ENCODE measurements at regions not wholly inside any gene's neighbourhood (a gene's known extent, or its start where the extent isn't known, plus 50 kb on each side); places are given as distances from the start of the nearest gene placed in this dataset.

- no peak for DNase-seq
These were observed 58.9 kb downstream of the NUDT11 start for GRCh38 chrX:51437521-51437920.

- DNase-seq, result no peak
These were observed 61.3 kb downstream of the NUDT11 start for GRCh38 chrX:51435101-51435500.

GRCh38 chrX:51421972-51422597 lies 74.3 kb downstream of the NUDT11 start:
- DNase-seq, result no peak

- no peak for DNase-seq
These were observed 75.8 kb downstream of the NUDT11 start for GRCh38 chrX:51420610-51421009.

- no peak for DNase-seq
These were observed 75.8 kb downstream of the NUDT10 start for GRCh38 chrX:51408462-51408861.

GRCh38 chrX:51407520-51408409 lies 75.1 kb downstream of the NUDT10 start:
- DNase-seq, result no peak

- no peak for DNase-seq
These were observed 74.3 kb downstream of the NUDT10 start for GRCh38 chrX:51406688-51407519.

GRCh38 chrX:51404445-51404844 lies 71.8 kb downstream of the NUDT10 start:
- DNase-seq, result no peak

GRCh38 chrX:51395810-51396728 lies 63.4 kb downstream of the NUDT10 start:
- peak; percentile 78 for DNase-seq

GRCh38 chrX:51395480-51395809 lies 62.8 kb downstream of the NUDT10 start:
- no peak for DNase-seq

Data from activated effector memory CD4-positive, alpha-beta T cell treated with anti-CD3 and anti-CD28 coated beads, Interleukin-2, amount 50 U/mL, for 16 hours (primary cell).